Stimulated activated effector memory CD8-positive, alpha-beta T cell treated with anti-CD3 and anti-CD28 coated beads, Interleukin-12 subunit alpha, Interleukin-12 subunit beta, amount 100 ng/mL, for 72 hours (primary cell): ENCODE measurements at regions not wholly inside any gene's neighbourhood (a gene's known extent, or its start where the extent isn't known, plus 50 kb on each side); places are given as distances from the start of the nearest gene placed in this dataset.

Experiments
- ATAC-seq: fragments of 150-1000 bp; cut with Tn5 transposase; 2 replicates; pipeline ENCODE4 v1.10.0; 2021
- DNase-seq, 2 donors: peaks; one replicate each; pipeline ENCODE4 v3.0.0; 2021 to 2022; ENCODE audit warnings: low spot score in 2 of 2
- H3K27ac Mint-ChIP-seq: one replicate; pipeline ENCODE4 v1.8.0; 2022; ENCODE audit warnings: mild to moderate bottlenecking, mixed read lengths
- H3K36me3 Mint-ChIP-seq: one replicate; pipeline ENCODE4 v1.8.0; 2022; ENCODE audit warnings: mild to moderate bottlenecking, mixed read lengths
- H3K4me1 Mint-ChIP-seq: one replicate; pipeline ENCODE4 v1.8.0; 2022; ENCODE audit warnings: mixed read lengths
- H3K4me3 Mint-ChIP-seq: one replicate; pipeline ENCODE4 v1.8.0; 2022; ENCODE audit warnings: mild to moderate bottlenecking, mixed read lengths
- H3K9me3 Mint-ChIP-seq: one replicate; pipeline ENCODE4 v1.8.0; 2022; ENCODE audit warnings: mixed read lengths

DNA sequence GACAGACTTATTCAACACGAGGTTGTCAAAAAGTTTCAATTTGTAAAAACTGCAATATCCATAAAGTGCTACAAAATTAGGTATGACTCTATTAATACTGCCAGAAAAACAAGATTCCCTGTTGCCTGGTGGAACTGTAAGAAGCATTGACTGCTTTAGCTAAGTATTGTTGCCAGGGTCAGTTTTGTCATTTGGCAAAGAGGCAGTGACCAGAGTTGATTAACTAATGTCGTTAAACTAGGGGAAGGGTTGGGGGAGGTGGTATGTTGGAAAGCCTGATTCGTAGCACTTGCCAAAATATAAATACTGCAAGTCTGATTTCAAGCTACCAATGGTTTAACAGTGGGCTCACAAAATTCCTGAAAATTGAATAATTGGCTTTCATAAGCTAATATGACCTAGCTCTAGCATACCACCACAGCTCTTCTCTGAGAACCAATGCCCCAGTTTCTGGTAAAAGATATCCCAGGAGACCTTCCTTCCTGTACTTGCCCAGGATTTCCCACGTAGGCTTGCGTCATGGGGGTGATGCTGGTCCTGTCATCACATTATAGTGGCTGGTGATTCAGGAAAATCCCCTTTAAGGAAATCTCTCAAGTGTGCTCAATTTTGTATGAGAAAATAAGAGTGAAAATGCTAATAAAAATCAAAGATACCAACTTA is 266.4 kb upstream of the TBC1D5 start:
- DNase-seq (no peak), ATAC-seq (no peak)
- Mint-ChIP-seq H3K4me1 (no peaks in the 10 kb centered on the region), H3K27ac (no peak overlapping the region), H3K4me3 (no peak overlapping the region), H3K36me3 (no peaks in the 10 kb centered on the region), H3K9me3 (peaks cover 2% of the 10 kb centered on the region)

DNA sequence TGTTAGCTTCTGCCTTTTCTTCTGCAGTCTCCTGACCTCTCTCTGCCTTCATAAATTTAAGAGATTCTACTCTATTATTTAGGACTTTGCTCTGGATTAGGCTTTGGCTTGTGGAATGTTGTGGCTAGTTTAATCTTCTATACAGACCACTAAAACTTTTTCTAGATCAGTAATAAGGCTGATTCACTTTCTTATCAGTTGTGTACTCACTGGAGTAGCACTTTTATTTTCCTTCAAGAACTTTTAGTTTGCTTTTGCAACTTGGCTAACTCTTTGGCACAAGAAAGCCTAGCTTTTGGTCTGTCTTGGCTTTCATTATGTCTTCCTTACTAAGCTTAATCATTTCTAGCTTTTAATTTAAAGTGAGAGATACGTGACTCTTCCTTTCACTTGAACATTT is 265.5 kb upstream of the TBC1D5 start:
- DNase-seq (no peak), ATAC-seq (no peak)
- Mint-ChIP-seq H3K36me3 (no peaks in the 10 kb centered on the region), H3K4me3 (no peak overlapping the region), H3K27ac (no peak overlapping the region), H3K4me1 (no peaks in the 10 kb centered on the region), H3K9me3 (peaks cover 2% of the 10 kb centered on the region)

DNA sequence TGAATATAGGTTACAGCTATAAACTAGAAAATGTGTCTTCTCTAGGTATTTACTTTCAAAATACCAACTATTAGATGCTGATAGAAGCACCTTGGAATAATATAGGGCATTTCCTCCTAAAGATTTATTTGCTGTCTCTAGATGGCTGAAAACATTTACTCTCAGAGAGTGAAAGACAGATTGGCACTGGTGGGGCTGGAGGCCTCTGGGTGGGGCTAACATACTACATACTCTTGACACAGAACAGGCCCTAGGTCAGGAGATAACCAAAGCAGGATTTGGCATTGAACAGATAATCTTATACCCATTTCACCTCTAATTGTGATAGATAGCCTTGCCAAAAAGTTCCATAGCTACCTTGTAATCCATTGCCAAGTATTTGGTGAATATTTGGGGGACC is 253.3 kb upstream of the TBC1D5 start:
- Mint-ChIP-seq H3K27ac (no peak overlapping the region), H3K4me1 (no peaks in the 10 kb centered on the region), H3K36me3 (no peaks in the 10 kb centered on the region), H3K4me3 (no peak overlapping the region), H3K9me3 (no peaks in the 10 kb centered on the region)
- peak; percentile 19 for ATAC-seq
- no peak for DNase-seq

DNA sequence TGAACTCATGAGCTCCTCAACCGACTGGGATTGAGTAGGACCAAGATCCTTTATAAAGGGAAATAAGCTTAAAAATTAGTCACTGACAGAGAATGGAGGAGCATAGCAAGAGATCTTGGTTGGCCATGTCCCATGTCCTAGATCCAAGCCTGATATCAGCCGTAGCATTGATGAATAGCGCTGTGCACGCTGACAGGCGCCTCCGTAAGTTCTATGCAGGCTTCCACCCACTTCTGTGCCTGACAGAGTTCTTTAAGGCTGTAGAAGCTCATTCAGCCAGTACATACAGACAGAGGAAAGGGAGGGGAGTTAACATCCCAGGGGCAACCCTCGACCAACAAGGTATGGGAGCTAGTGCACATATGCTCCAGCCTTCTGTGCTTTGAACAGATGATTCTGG is 251.7 kb upstream of the TBC1D5 start:
- DNase-seq: no peak
- no peak for ATAC-seq
- Mint-ChIP-seq H3K4me3 (no peak overlapping the region), H3K36me3 (no peaks in the 10 kb centered on the region), H3K27ac (no peak overlapping the region), H3K9me3 (no peaks in the 10 kb centered on the region), H3K4me1 (no peaks in the 10 kb centered on the region)

DNA sequence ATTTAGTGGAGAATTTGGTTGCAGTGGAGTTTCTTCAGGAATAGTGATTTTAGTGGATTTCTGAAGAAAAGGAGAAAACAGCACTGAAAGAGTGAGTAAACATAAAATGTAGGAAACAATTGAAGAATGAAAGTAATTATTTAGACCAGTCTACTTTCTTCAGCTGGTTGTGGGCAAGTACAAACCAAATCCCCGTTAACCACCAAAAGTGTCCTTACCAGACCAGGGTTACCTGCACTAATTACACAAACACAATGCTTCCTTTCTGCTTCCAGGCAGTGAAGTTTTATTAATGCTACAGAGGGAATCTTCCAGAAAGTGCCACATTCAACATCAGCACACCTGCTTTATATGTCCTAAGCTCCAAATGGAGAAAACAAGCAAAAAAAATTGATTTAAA is 248.0 kb upstream of the TBC1D5 start:
- Mint-ChIP-seq H3K4me1 (no peaks in the 10 kb centered on the region), H3K36me3 (no peaks in the 10 kb centered on the region), H3K4me3 (no peak overlapping the region), H3K9me3 (no peaks in the 10 kb centered on the region), H3K27ac (no peak overlapping the region)
- ATAC-seq (no peak), DNase-seq (no peak)

GRCh38 chr3:17986348-17986816 is 244.0 kb upstream of the TBC1D5 start:
- ATAC-seq (no peak), DNase-seq (no peak)
- Mint-ChIP-seq H3K36me3 (no peaks in the 10 kb centered on the region), H3K4me1 (no peaks in the 10 kb centered on the region), H3K4me3 (no peak overlapping the region), H3K9me3 (no peaks in the 10 kb centered on the region), H3K27ac (no peak overlapping the region)

DNA sequence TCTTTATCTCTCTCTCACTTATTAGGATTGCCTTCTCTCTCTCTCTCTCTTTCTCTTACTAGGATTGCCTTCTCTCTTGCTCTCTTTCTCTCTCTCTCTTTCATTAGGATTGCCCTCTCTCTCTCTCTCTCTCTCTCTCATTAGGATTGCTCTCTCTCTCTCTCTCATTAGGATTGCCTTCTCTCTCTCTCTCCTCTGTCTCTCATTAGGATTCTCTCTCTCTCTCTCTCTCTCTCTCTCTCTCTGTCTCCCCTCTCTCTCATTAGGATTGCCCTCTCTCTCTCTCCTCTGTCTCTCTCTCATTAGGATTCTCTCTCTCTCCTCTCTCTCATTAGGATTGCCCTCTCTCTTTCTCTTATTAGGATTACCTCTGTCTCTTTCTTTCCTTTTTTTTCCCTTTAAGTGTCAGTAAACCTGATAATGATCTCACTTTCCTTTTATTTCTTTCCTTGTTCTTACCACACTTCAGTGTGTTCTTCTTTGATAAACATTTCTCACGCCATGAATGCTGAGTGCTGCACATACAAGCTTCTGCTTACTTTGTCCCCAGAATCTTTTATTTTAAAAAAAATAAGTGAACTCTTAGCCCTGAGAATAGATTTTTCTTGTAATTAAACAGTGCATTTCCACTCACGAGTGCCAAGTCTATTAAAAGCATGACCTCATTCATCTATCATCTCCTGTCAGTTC is 243.4 kb upstream of the TBC1D5 start:
- H3K4me1 Mint-ChIP-seq: no peaks in the 10 kb centered on the region
- no peak overlapping the region for H3K4me3 Mint-ChIP-seq
- no peak for ATAC-seq
- no peak overlapping the region for H3K27ac Mint-ChIP-seq
- no peaks in the 10 kb centered on the region for H3K9me3 Mint-ChIP-seq
- no peak for DNase-seq
- no peaks in the 10 kb centered on the region for H3K36me3 Mint-ChIP-seq

- no peak for ATAC-seq
- H3K4me1 Mint-ChIP-seq: no peaks in the 10 kb centered on the region
- H3K9me3 Mint-ChIP-seq: no peaks in the 10 kb centered on the region
- no peaks in the 10 kb centered on the region for H3K36me3 Mint-ChIP-seq
- no peak overlapping the region for H3K4me3 Mint-ChIP-seq
- H3K27ac Mint-ChIP-seq: no peak overlapping the region
- DNase-seq: no peak
Measured at GRCh38 chr3:17983106-17983505, 240.7 kb upstream of the TBC1D5 start.

DNA sequence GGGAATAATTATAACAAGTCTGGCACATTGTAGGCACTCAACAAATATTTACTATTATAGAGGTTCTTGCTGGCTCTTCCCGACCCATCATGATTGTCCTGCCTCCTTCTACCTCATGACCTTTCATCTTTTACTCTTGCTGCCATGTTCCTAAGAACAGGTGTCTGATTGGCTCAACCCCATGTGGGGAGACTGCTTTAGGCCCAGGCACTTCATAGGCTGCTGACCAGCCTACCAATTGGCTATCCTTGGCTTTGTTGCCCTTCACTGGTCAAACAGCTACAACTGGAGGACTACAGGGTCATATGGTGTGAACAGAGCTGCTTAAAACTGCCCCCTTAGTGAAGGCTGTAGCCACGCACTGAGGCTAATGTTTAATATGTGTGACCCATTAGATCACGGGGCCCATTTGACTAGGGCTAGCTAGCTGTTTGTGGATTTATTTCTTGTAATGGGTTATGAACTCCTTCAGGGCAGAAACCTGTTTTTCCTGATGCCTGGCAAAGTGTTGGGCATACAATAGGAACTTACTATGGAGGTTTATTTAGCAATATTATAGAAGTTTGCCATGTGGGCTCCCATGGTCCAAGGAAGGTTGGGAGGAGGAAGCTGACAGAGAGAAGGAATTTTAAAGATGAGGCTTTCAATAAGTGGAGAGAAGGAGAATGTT is 239.9 kb upstream of the TBC1D5 start:
- Mint-ChIP-seq H3K4me3 (no peak overlapping the region), H3K36me3 (no peaks in the 10 kb centered on the region), H3K27ac (no peak overlapping the region), H3K4me1 (no peaks in the 10 kb centered on the region), H3K9me3 (no peaks in the 10 kb centered on the region)
- ATAC-seq (no peak), DNase-seq (no peak)

- Mint-ChIP-seq H3K4me3 (no peak overlapping the region), H3K9me3 (no peaks in the 10 kb centered on the region), H3K4me1 (no peaks in the 10 kb centered on the region), H3K36me3 (no peaks in the 10 kb centered on the region), H3K27ac (no peak overlapping the region)
- ATAC-seq: no peak
- DNase-seq: no peak
Measured at GRCh38 chr3:17980863-17981262, 238.4 kb upstream of the TBC1D5 start.

DNA sequence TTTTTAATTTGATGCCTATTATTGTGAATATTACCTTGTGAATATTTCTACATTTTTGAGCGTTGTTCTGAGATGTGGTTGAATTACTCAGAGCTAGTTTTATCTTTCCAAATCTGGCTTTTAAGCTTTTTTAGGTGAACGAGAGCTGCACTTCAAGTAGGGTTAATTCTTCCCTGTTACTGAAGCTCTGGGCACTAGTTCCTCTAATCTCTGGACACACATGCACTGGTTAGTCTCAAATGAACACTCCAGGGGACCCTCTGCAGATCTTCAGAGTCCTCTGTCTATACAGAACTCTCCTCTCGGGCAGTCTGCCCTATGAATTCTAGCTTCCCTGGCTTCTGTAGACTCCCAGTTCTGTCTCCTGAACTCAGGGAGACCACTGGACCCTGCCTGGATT is 237.5 kb upstream of the TBC1D5 start:
- DNase-seq (no peak), ATAC-seq (no peak)
- H3K4me3 Mint-ChIP-seq: no peak overlapping the region

GRCh38 chr3:17979252-17979651 is 236.8 kb upstream of the TBC1D5 start:
- Mint-ChIP-seq H3K36me3 (no peaks in the 10 kb centered on the region), H3K27ac (no peak overlapping the region)

More for the DNA sequence above, 237.5 kb upstream of the TBC1D5 start:
- Mint-ChIP-seq H3K9me3 (no peaks in the 10 kb centered on the region), H3K4me1 (no peaks in the 10 kb centered on the region), H3K36me3 (no peaks in the 10 kb centered on the region), H3K27ac (no peak overlapping the region)

GRCh38 chr3:17974206-17974841 is 231.9 kb upstream of the TBC1D5 start:
- ATAC-seq (no peak), DNase-seq (no peak)
- Mint-ChIP-seq H3K4me1 (no peaks in the 10 kb centered on the region), H3K36me3 (no peaks in the 10 kb centered on the region), H3K4me3 (no peak overlapping the region), H3K9me3 (no peaks in the 10 kb centered on the region), H3K27ac (no peak overlapping the region)

More at GRCh38 chr3:17979252-17979651, 236.8 kb upstream of the TBC1D5 start:
- no peak overlapping the region for H3K4me3 Mint-ChIP-seq
- DNase-seq: no peak
- H3K9me3 Mint-ChIP-seq: no peaks in the 10 kb centered on the region
- no peaks in the 10 kb centered on the region for H3K4me1 Mint-ChIP-seq
- ATAC-seq: no peak

DNA sequence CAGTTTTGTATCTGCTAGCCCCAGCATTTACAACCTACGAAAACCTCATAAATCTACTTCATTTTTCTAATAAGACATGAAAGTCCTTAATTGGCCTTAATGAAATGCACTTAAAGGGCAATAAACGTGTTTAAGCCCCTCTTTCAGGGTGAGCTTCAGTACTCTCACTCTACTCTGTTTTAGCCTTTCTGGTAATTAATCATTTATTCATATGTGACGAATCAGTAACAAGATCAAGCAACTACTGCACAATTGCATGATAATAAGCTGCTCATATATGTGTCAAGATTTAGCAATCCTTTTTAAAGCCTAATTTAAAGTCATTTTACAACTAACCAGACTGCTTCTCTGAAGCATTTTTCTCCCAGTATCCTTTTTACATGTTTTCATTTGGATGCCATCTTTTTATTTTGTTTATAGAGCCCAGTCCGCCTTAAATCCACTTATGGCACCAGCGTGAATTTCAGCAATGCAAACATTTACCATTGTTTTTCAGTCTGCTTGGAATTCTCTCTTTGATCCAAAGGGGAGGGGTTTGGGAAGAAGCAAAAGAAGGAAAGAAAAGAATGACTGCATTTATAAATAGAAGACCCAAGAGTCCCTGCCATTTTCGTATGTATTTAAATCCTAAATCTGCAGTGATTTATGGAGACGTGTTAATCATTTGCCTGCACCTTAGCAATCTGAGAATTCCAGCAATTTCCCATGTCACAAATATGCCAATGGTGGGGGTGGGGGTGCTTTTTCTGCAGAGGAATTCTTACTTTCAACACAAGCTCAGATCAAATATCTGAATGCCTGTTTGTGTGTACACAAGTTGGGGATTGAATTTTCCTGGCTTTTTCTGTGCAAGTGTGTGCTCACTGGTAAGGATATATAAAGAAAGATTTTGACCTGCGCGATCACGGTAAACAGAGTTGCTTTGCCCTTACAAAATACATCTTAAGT is 230.8 kb upstream of the TBC1D5 start:
- Mint-ChIP-seq H3K9me3 (no peaks in the 10 kb centered on the region), H3K4me3 (no peak overlapping the region), H3K4me1 (no peaks in the 10 kb centered on the region), H3K27ac (no peak overlapping the region), H3K36me3 (no peaks in the 10 kb centered on the region)
- ATAC-seq (no peak), DNase-seq (no peak)

GRCh38 chr3:17972476-17972875 is 230.0 kb upstream of the TBC1D5 start:
- no peaks in the 10 kb centered on the region for H3K4me1 Mint-ChIP-seq
- ATAC-seq (no peak), DNase-seq (no peak)
- H3K4me3 Mint-ChIP-seq: no peak overlapping the region
- no peaks in the 10 kb centered on the region for H3K9me3 Mint-ChIP-seq
- no peak overlapping the region for H3K27ac Mint-ChIP-seq
- H3K36me3 Mint-ChIP-seq: no peaks in the 10 kb centered on the region
